ENCODE measurements at regions not wholly inside any gene's neighbourhood (a gene's known extent, or its start where the extent isn't known, plus 50 kb on each side); places are given as distances from the start of the nearest gene placed in this dataset.

DNA sequence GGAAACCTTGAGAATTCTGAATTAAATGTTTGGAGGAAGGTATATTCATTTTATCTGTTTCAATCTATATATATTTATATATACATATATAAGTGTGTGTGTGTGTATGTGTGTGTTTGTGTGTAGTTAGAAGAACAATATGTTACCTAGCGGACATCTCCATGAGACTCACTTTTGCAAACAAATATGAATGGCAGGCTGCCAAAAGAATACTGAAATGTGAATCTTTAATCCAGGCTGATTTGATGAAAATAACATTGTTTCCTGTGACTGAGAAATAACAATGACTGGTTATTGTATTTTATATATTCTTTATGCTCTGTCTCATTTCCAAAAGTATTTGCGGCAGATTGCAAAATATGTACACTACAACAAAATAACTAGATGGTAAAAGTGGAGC, 255.5 kb upstream of the TGFBR2 start:
- Histone ChIP-seq H3K27me3 (ENCODE audit: control insufficient read depth, insufficient read depth, low read length) (no peaks in the 10 kb centered on the region), H3K36me3 (ENCODE audit: control insufficient read depth, insufficient read depth, low read length) (no peaks in the 10 kb centered on the region), H3K4me3 (ENCODE audit: low read depth, low read length) (no peak overlapping the region)
- no peak for DNase-seq (ENCODE audit: low read depth)
- TF ChIP-seq, protein P1, sequence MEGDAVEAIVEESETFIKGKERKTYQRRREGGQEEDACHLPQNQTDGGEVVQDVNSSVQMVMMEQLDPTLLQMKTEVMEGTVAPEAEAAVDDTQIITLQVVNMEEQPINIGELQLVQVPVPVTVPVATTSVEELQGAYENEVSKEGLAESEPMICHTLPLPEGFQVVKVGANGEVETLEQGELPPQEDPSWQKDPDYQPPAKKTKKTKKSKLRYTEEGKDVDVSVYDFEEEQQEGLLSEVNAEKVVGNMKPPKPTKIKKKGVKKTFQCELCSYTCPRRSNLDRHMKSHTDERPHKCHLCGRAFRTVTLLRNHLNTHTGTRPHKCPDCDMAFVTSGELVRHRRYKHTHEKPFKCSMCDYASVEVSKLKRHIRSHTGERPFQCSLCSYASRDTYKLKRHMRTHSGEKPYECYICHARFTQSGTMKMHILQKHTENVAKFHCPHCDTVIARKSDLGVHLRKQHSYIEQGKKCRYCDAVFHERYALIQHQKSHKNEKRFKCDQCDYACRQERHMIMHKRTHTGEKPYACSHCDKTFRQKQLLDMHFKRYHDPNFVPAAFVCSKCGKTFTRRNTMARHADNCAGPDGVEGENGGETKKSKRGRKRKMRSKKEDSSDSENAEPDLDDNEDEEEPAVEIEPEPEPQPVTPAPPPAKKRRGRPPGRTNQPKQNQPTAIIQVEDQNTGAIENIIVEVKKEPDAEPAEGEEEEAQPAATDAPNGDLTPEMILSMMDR (IDR thresholded peaks at IDR 0.05; ENCODE audit: insufficient read depth, low read length, poor library complexity, severe bottlenecking), result no peak

DNA sequence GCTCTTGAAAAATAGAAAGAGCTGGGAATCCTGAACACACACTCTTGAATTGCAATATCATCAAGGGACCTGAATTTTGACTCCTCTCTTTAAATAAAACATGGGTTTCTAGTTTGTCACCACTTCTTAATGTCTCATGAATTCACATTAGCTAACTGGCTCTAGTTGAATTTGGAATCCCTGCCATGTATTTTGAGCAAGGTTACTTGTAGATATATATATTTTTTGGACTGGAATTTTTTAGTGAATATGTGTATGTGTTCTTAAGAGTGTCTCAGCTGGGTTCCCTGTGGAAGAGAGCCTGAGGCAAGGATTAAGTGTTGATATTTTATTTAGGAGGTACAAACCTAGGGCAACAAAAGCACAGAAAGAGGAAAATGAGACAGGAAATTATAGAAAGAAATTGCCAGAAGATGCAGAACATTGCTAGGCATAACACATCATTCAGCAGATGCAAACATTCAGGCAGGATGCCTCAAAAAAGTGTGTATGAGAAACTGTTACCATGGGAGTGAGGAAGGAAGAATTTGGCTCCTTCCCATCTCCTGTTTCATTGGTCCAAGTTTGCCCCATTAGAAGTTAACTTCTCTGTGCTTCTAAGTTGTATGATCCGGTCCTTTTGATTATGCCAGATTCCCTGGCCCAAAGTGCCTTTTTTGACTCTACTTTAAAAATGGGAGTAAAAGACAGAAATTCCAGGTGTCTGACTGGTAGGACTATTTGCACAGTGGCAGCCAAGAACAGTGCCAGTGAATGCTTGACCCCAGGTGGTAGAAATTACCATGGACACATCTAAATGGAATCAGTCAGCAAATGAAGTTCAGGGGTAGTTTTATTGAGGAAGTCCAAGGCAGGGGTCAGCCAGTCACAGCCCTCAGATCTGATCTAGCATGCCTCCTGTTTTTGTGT, 253.7 kb upstream of the TGFBR2 start:
- TF ChIP-seq, protein P1 (IDR thresholded peaks at IDR 0.05; ENCODE audit: insufficient read depth, low read length, poor library complexity, severe bottlenecking), result no peak
- H3K36me3 ChIP-seq (ENCODE audit: control insufficient read depth, insufficient read depth, low read length), result no peaks in the 10 kb centered on the region
- H3K4me3 ChIP-seq (ENCODE audit: low read depth, low read length), result no peak overlapping the region
- no peaks in the 10 kb centered on the region for H3K27me3 ChIP-seq (ENCODE audit: control insufficient read depth, insufficient read depth, low read length)
- no peak for DNase-seq (ENCODE audit: low read depth)

DNA sequence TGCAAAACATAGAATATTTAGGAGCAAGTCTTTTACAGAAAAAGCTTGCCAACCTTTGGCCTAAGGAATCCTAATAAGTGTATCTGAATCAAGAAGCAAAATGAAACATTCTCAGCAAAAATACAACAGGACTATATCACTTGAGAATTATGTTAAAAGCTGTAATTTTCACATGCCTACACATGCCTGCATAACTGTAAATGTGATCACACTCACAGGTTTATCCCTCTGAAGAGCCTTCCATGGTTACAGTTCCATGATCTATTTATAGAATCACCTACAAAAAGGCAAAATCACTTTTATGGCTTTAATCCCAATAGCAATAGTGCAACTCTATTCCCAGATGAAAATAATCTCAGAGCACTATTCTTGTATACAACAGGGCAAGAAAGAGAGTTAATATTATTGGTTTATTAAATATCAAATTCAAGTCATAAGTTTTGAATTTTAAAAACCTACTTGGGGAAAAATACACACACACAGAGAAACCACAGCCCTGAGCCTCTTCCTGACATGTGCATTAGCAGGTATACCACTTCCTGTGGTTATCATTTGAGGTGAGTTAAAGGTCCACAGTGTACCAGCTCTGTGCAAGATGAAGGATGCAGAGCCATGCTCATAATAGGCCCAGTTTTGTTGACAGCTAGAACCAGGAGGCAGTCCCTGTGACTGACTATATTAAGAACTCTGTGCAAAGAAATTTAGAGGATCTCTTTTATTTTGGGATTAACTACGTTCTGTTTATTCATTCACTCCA, 252.5 kb upstream of the TGFBR2 start:
- H3K27me3 ChIP-seq (ENCODE audit: control insufficient read depth, insufficient read depth, low read length), result no peaks in the 10 kb centered on the region
- no peak overlapping the region for H3K4me3 ChIP-seq (ENCODE audit: low read depth, low read length)
- TF ChIP-seq, protein P1 (IDR thresholded peaks at IDR 0.05; ENCODE audit: insufficient read depth, low read length, poor library complexity, severe bottlenecking), result no peak
- H3K36me3 ChIP-seq (ENCODE audit: control insufficient read depth, insufficient read depth, low read length), result no peaks in the 10 kb centered on the region
- no peak for DNase-seq (ENCODE audit: low read depth)

DNA sequence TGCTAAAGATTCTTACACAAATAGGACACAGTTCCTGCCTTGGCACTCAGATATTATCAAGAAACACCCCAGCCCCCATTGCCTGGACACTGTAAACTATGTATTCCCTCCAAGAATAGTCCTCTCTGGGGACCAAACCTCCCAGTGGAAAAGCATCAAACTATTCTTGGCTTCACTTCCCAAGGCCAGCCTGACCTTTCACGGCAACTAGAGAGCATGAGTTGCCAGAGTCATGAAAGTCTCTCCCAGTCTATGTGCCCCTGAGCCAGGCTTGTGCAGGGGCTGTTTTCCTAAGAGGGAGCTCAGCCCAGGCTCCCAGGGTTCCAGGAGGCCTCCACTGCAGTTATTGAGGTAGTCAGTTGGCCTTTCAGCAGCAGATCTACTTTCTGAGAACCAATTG, 251.9 kb upstream of the TGFBR2 start:
- Histone ChIP-seq H3K36me3 (ENCODE audit: control insufficient read depth, insufficient read depth, low read length) (no peaks in the 10 kb centered on the region), H3K27me3 (ENCODE audit: control insufficient read depth, insufficient read depth, low read length) (no peaks in the 10 kb centered on the region), H3K4me3 (ENCODE audit: low read depth, low read length) (no peak overlapping the region)
- TF ChIP-seq, protein P1 (IDR thresholded peaks at IDR 0.05; ENCODE audit: insufficient read depth, low read length, poor library complexity, severe bottlenecking), result no peak
- DNase-seq (ENCODE audit: low read depth), result no peak

DNA sequence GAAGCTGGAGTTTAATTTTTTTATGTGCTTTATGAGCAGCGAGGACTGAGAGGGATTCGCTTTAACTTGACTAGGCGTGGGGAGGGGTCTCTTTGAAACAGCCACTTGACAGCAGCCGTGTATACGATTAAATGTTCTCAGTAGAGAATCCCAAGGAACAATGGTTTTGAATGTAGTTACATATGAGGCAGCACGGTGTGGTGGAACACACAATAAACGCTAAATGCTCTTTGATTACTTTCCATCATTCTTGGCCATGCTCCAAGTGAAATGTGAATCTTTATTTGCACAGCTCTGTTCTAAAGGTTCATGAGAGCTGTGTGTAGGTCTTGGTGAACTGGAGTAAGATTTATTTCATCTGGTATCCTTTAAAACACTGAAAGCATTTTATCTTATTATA, 251.4 kb upstream of the TGFBR2 start:
- no peak overlapping the region for H3K4me3 ChIP-seq (ENCODE audit: low read depth, low read length)
- no peaks in the 10 kb centered on the region for H3K36me3 ChIP-seq (ENCODE audit: control insufficient read depth, insufficient read depth, low read length)
- TF ChIP-seq, protein P1 (IDR thresholded peaks at IDR 0.05; ENCODE audit: insufficient read depth, low read length, poor library complexity, severe bottlenecking), result no peak

More for the DNA sequence above, 251.4 kb upstream of the TGFBR2 start:
- no peak for DNase-seq (ENCODE audit: low read depth)
- no peaks in the 10 kb centered on the region for H3K27me3 ChIP-seq (ENCODE audit: control insufficient read depth, insufficient read depth, low read length)
